ENCODE measurements at regions not wholly inside any gene's neighbourhood (a gene's known extent, or its start where the extent isn't known, plus 50 kb on each side); places are given as distances from the start of the nearest gene placed in this dataset.
"Not testable (repeated sequence)": the region's sequence is repeated elsewhere in the genome, so short reads cannot be mapped to it uniquely, and the experiment has no call there.

DNA sequence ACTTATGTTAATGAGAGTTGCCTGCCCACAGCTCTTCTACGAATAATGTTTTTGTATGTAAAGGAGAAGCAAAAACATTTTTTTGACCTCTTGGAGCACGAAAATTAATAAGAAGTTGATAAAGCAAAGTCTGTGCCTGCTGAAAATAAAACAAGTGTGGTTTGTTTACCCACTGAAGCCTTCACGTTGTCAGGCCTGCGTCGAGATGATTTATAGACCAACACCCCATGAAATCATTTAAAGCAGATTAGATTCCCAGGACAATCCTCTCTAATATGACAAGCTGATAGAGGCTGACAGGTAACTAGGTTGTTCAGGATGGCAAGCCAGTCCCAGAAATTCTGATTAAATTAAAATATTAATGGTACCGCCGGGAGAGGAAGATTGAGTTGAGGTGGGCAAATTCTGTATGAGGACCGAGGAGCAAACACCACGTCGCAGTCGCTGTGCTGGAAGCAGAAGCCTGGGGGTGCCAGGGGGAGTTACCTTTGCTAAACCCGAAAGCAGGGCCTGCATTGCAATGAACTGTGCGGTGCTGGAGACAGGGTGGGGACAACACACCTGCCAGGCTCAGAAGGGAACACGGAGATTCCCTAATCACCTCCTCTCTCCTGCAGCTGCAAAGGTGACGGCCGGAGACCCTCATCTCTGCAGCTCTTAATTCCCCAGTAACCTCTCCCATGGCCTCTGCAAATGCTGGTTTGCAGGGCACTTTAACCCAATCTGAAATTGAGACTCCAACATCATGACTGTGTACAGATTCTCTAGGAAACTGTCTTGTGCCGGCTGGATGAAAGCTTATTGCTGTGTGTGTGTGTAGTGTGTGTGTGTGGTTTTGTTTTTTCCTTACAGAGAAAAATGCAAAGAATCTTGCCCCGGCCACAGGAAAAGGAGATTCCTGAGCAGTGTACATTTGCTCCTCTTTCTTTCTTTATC is 2805.9 kb downstream of the RPIA start:
- DNase-seq (ENCODE audit: low read depth): not testable (repeated sequence)

DNA sequence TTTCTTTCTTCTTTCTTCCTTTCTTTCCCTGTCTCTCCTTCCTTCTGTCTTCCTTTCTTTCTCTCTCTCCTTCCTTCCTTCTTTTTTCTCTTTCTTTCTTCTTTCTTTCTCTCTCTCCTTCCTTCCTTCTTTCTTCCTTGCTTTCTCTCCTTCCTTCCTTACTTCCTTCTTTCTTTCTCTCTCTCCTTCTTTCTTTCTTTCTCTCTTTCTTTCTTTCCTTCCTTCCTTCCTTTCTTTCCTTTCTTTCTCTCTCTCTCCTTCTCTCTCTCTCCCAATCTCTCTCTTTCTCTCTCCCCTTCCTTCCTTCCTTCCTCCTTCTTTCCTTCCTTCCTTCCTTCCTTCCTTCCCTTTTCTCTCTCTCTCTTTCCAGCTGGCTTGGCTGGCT is 2806.6 kb downstream of the RPIA start:
- not testable (repeated sequence) for DNase-seq (ENCODE audit: low read depth)

- not testable (repeated sequence) for DNase-seq (ENCODE audit: low read depth)
Measured at GRCh38 chr2:91498513-91499250, 2807.2 kb downstream of the RPIA start.

GRCh38 chr2:91499431-91500050 is 2808.1 kb downstream of the RPIA start:
- DNase-seq (ENCODE audit: low read depth): not testable (repeated sequence)

- DNase-seq (ENCODE audit: low read depth): not testable (repeated sequence)
Measured at GRCh38 chr2:91500246-91500977, 2808.9 kb downstream of the RPIA start.

- not testable (repeated sequence) for DNase-seq (ENCODE audit: low read depth)
Measured at GRCh38 chr2:91500978-91501310, 2809.5 kb downstream of the RPIA start.

- not testable (repeated sequence) for DNase-seq (ENCODE audit: low read depth)
Measured at GRCh38 chr2:91501481-91502080, 2810.1 kb downstream of the RPIA start.

GRCh38 chr2:91503572-91503958 is 2812.1 kb downstream of the RPIA start:
- DNase-seq (ENCODE audit: low read depth): not testable (repeated sequence)

GRCh38 chr2:91503959-91504741 is 2812.7 kb downstream of the RPIA start:
- DNase-seq (ENCODE audit: low read depth): not testable (repeated sequence)

- not testable (repeated sequence) for DNase-seq (ENCODE audit: low read depth)
Measured at GRCh38 chr2:91508816-91509215, 2817.3 kb downstream of the RPIA start.

DNA sequence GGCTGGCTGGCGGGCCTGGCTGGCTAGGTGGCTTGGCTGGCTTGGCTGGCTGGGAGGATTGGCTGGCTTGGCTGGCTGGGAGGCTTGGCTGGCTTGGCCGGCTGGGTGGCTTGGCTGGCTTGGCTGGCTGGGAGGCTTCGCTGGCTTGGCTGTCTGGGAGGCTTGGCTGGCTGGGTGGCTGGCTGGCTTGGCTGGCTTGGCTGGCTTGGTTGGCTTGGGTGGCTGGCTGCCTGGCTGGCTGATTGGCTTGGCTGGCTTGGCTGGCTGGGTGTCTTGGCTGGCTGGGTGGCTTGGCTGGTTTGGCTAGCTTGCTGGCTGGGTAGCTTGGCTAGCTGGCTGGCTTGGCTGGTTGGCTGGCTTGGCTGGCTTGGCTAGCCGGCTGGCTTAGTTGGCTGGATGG is 2817.8 kb downstream of the RPIA start:
- DNase-seq (ENCODE audit: low read depth): not testable (repeated sequence)

GRCh38 chr2:91511166-91511565 is 2819.7 kb downstream of the RPIA start:
- not testable (repeated sequence) for DNase-seq (ENCODE audit: low read depth)

- DNase-seq (ENCODE audit: low read depth): not testable (repeated sequence)
Measured at GRCh38 chr2:91515966-91516365, 2824.5 kb downstream of the RPIA start.

DNA sequence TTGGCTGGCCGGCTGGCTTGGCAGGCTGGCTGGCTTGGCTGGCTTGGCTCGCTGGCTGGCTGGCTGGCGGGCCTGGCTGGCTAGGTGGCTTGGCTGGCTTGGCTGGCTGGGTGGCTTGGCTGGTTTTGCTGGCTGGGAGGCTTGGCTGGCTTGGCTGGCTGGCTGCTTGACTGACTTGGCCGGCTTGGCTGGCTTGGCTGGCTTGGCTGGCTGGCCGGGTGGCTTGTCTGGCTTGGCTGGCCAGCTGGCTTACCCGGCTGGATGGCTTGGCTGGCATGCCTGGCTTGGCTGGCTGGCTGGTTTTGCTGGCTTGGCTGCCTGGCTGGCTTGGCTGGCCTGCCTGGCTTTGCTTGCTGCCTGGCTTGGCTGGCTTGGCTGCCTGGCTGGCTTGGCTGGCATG is 2825.2 kb downstream of the RPIA start:
- not testable (repeated sequence) for DNase-seq (ENCODE audit: low read depth)

DNA sequence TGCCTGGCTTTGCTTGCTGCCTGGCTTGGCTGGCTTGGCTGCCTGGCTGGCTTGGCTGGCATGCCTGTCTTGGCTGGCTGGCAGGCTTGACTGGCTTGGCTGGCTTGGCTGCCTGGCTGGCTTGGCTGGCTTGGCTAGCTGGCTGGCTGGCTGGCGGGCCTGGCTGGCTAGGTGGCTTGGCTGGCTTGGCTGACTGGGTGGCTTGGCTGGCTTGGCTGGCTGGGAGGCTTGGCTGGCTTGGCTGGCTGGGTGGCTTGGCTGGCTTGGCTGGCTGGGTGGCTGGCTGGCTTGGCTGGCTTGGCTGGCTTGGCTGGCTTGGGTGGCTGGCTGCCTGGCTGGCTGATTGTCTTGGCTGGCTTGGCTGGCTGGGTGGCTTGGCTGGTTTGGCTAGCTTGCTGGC is 2826.4 kb downstream of the RPIA start:
- not testable (repeated sequence) for DNase-seq (ENCODE audit: low read depth)

GRCh38 chr2:91518361-91518981 is 2827.0 kb downstream of the RPIA start:
- not testable (repeated sequence) for DNase-seq (ENCODE audit: low read depth)

DNA sequence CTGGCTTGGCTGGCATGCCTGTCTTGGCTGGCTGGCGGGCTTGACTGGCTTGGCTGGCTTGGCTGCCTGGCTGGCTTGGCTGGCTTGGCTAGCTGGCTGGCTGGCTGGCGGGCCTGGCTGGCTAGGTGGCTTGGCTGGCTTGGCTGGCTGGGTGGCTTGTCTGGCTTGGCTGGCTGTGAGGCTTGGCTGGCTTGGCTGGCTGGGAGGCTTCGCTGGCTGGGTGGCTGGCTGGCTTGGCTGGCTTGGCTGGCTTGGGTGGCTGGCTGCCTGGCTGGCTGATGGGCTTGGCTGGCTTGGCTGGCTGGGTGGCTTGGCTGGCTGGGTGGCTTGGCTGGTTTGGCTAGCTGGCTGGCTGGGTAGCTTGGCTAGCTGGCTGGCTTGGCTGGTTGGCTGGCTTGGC is 2827.9 kb downstream of the RPIA start:
- DNase-seq (ENCODE audit: low read depth): not testable (repeated sequence)

- DNase-seq (ENCODE audit: low read depth): not testable (repeated sequence)
Measured at GRCh38 chr2:91519914-91520313, 2828.4 kb downstream of the RPIA start.

DNA sequence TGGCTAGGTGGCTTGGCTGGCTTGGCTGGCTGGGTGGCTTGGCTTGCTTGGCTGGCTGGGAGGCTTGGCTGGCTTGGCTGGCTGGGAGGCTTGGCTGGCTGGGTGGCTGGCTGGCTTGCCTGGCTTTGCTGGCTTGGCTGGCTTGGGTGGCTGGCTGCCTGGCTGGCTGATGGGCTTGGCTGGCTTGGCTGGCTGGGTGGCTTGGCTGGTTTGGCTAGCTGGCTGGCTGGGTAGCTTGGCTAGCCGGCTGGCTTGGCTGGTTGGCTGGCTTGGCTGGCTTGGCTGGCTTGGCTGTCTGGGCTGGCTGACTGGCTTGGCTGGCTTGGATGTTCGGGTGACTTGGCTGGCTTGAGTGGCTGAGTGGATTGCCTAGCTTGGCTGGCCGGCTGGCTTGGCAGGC is 2829.1 kb downstream of the RPIA start:
- DNase-seq (ENCODE audit: low read depth): not testable (repeated sequence)

GRCh38 chr2:91520972-91521535 is 2829.6 kb downstream of the RPIA start:
- not testable (repeated sequence) for DNase-seq (ENCODE audit: low read depth)

All from HS-5 (cell line).